HG03103 (cell line): ENCODE measurements at regions not wholly inside any gene's neighbourhood (a gene's known extent, or its start where the extent isn't known, plus 50 kb on each side); places are given as distances from the start of the nearest gene placed in this dataset.

Source experiments
- ATAC-seq: cut with Tn5 transposase; IDR thresholded peaks from one replicate; pipeline ENCODE4 v1.9.1; 2021; ENCODE audit warnings: low read depth; ENCODE audit not compliant: unreplicated experiment

DNA sequence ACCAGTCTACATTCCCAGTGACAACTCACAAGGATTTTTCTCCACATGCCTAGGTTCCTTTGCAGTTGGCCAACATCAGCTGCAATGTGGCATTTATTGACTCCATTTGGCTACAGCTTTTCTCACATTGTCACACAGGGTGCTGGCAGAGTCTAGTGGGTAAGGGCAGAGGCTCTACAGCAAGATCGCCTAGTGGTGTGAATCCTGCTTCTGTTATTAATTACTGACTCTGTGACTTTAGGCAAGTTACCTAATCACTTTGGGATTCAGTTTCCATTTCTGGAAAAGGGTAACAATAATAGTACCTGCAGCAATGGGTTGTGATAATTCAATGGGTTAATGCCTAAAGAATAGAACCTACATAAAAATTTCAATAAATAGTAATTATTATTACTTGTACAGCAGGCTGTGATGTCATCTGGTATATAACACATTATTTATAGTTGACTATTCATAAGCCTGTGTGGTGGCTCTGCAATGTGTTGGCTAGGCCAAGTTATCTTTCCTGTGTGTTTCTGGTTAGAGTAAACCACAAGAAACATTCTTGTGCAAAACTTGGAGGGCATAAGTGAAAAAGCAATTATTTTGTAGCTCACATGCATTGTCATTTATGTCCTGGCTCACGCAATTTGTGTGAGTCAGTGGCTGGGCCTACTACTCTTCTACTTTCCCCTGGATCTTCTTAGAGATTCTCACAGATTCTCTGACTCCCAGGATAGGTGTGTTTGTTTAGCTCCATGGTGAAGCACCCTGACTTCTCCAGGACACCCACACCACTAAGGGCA, 59.5 kb downstream of the PTGS2 start:
- ATAC-seq: no peak

DNA sequence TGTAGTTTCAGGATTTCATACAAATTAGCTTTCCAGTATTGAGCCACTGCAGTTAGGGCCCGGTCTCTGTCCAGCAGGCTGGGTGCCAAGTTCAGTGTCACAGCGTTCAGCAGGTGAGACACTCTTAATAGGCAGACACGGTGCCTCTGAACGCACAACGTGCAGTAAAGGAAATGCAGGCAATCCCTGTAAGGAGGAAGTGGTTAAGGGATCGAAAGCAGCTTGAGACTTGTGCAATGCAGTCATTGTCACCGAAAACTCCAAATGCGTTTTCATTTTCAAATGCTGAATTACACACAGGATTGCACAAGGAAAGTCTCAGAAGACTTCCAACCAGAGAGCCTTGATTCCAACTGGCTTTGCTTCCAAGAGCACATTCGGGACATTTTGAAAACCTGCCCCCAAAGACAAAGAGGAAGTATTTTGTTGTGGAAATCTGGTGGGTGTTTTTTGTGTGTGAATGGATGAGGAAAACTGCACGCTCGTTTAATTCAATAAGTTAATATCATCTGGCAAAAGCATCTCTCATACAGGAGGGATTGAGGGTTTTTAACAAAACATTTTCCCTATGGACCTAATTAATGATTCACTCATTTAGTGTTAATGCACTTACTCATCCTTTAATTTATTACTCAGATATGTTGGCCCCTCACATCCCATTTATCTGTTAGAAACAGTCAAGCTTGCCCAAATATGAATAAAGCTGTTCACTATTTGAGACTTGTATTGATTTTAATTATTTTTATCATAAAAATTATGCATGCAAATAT, 61.6 kb downstream of the PTGS2 start:
- peak; percentile 100 for ATAC-seq

DNA sequence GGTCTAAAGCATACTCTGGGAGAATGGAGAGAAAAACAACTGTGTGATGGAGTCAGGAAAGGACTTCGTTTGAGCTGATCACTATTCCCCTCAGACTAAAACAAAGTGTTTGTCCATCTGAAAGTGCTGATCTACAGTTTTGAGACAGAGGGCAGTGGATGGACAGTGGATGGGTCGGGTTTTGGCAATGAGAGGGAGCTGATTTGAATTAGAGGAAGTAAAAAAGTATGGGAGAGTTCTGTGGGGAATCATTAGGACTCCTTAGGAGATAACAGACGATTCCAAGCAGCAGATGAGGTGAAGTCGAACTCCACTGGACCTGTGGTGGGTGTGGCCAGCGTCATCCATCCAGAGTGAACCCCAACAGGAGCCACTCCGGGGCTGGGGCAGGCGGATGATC, 62.3 kb downstream of the PTGS2 start:
- peak; percentile 8 for ATAC-seq

DNA sequence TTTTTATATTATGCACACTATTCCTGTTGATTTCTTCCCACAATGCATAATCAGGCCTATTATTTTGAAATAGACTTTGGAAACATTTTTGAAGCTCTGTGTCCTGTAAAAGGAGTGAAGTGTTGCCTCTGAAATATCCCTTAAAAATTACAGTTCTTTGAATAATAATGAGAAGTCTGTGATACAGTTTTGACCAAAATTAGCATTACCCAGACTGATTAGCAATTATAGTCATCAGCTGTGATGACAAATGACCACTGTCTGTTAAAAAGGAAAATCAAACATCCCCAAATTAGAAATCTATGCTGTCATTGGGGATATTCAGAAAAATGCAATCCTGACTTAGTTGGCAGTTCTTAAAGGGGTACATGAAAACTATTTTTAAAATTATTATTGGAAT, 63.7 kb downstream of the PTGS2 start:
- ATAC-seq: no peak

DNA sequence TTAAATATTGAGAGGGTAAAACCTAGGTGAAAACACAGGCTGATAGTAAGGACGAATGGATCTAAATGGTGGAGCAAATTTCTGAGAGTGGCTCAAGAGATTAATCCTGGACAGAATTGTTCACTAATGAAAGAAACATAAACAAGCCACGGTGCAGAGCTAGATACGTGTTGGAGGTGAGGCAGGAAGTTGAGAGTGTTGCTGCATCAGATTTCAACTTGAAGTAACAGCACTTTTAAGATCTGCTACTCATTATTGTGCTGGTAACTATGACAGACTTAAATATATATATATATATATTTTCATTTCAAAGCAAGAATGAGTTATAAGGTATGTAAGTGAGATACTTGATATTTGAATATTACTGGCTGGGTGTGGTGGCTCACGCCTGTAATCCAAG, 64.9 kb downstream of the PTGS2 start:
- no peak for ATAC-seq

DNA sequence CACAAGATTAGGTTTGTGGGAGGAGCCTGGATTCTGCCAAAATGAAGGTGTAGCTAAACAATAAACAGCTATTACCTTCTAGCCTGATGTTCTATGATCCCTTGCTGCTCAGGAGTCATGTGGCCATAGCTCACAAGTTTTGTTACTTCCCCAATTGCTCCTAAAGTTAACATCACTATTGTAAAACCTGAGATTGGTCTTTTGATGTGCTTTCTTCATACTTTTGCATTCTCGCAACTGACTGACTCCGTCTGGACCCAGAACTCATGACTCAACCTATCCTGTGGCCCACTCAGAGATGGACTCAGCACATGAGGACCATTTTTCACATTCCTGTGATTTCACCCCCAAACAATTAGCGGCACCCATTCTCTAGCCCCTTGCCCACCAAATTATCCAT, 69.1 kb downstream of the PTGS2 start:
- no peak for ATAC-seq

DNA sequence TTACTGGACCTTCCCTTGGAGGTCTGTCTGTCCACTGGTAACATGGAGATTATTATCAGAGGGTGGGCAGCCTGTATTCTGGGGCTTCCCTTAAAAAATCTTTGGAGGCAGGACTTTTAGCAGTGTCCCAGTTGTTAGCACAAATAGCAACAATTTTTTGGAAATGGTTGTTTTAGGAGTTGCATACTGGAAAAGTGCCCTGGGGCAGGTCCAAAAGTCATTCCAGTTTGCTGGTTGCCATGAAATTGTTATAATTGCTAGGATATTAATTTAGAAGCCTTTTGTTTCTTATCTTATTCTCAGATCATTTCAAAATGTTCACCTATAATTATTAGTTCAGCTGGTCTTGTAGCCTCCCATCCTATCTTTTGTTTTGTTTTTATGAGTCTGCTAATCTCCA, 71.0 kb downstream of the PTGS2 start:
- ATAC-seq: no peak

DNA sequence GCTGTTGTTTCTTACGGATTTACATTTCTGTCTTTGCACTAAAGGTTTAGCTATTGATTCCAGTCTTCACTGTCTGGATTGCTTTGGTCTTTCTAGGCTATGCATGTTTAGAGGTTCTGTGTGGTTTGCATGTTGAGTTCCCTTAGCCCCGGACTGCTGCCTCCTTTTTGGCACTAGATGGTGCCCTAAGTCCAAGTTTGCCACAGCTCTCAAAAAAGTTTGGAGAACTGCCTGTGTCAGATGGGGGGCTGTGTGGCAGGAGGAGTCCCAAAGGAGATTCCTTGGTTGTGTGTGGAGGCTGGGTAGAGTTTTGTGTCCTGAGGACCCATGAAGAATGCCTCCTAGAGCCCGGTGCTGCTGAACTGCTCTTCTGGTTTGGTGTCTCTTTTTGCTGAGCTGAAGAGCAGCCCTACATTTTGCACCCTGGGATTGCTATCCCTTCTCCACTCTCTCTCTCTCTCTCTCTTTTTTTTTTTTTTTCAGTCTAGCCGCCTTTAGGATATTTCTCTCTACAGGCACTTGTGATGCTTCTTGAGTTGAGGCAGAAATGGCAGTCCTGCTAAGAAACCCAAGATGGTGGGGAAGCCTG, 74.4 kb downstream of the PTGS2 start:
- no peak for ATAC-seq

DNA sequence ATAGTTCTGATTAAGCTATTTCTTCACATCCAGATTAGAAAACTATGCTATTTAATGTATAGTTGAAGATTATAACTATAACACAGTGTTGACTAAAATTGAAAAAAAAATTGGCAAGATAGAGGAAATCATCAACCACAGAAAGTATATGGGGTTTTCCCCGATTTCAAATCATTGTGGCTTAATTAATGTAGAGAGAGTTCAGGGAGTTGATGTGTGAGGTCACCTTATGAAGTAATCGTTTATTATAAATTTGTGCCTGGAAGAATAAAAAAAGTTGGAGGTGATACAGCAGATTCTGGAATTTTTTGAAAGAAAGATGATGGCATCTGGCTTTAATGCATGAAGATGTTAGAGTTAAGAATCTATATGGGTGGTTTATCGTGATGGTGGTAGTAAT, 84.3 kb downstream of the PTGS2 start:
- ATAC-seq: no peak

DNA sequence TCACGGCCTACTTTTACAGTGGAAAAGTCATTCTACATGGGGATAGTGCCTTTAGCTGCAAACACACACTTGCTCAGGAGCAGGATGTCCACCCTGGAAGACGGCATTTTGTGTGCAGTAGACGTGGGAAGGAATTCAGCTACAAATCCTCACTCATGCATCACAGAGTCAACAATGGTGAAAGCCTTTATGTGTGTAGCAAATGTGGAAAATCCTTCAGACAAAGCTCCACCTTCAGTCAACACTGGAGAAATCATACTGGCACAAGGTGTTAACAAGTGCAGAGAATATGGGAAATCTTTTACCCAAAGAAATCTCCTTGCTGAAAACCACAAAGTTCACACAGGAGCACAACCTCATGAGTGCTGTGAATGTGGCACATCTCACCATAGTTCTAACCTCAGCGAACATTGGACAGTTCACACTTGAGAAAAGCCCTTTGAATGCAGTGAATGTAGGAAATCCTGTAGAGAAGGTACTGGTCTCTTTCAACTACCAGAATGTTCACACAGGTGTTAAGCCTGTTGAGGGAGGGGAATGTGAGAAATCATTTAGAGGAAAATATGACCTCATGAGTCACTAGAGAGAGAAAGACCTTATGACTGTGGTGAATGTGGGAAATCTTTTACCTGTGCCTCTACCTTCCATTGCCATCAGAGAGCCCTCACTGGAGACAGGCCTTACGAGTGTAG, 101.8 kb downstream of the PTGS2 start:
- ATAC-seq: no peak

DNA sequence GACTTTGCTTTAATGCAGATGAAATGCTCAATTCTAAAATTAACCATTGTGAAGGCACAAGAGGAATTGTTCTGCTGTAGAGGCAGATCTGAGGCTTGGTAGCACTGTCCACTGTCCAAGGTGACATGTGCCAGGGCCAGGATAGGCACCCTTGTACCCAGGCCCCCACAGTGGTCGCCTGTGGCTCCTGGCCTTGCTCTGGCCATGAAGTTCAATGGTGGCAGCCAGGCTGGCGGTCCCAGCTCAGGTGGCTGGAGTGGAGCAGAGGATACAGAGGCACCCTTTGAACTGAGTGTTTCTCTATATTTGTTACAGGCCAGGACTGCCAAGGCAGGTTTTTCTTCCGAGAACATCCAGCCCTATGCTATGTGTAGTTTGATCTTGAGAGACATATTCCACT, 102.6 kb downstream of the PTGS2 start:
- no peak for ATAC-seq

DNA sequence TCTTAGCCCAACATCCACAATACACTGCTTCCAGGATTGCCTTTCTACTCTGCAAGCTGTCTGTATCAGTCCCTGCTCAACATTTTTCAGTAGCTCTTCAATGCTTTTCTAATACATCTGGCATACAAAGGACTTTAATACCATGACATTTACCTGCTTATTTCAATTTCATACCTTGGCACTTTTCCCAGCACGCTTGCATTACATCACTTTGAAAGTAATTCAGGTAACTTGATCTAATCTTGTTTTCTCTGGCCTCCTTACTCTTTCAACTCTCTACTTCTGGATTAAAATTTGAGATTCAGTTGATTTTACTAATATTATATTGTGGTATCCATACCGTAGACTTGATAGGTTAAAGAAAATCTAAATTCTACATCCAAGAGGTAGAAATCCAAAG, 103.0 kb downstream of the PTGS2 start:
- no peak for ATAC-seq

DNA sequence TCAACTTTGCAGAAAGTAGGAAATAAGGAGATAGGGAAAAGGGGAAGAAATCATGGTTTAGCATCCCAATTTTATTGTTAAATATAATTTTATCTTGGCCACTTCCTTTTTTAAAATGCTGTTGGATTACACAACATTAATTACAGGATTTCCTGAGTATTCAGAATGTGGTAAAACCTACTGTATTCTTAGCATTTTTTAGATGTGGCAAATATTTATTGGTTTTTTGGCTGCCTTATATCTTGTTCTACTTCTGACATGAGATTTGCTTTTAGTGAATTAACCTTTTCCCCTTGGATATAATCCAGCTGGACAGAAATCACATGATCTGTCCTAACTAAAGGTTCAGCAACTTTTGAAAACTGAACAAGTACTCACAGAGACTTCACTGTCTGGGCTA, 104.9 kb downstream of the PTGS2 start:
- no peak for ATAC-seq

DNA sequence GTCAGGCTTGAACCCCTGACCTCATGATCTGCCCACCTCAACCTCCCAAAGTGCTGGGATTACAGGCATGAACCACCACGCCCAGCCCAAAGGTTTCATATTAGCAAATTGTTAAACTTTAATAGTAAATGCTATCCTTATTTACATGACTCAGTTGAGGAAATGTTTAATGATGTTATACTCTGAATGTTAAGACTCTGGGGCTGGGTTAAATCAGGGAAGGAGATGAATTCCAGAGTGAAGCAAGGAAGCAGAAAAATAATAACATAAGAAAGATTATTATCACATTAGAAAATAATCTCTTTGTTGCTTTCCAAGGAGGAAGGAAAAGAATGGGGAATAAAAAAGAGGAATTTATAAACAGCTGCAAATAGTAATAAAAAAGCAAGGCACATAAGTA, 105.3 kb downstream of the PTGS2 start:
- ATAC-seq: no peak

DNA sequence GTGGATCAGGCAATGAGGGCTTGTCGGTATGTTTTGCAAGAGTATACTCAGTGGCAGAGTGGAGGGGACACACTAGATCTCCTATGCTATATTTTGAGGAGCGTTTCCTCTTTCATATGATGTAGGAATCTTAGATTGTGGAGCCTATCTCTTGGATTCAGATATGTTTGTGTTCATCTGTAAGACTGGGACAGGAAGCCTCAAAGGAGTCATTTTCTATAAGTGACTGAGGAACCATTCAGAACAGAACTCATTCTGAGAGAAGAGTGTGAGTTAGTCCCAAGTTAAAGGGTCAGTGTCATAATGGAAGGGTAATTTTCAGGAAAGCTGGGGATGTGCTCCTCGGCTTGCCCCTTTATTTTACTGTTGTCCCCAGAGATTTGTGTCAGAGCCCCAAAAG, 107.7 kb downstream of the PTGS2 start:
- no peak for ATAC-seq

DNA sequence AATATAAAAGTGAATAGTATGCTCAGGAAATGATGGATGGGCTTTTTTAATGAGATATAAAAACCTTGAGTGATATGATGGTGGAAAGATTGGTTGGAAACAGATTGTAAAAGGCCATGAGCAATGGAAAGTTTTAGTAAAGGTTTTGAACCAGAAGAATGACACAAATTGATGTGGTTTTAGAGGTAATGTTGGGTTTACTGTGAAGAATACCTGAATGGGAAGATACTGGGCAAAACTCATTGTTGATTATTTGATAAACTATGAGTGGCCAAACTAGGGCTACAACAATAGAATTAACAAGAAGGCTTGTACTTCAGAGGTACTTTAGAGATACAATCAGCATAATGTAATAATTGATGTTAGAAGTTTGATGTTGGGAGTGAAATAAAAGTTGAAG, 108.5 kb downstream of the PTGS2 start:
- no peak for ATAC-seq

DNA sequence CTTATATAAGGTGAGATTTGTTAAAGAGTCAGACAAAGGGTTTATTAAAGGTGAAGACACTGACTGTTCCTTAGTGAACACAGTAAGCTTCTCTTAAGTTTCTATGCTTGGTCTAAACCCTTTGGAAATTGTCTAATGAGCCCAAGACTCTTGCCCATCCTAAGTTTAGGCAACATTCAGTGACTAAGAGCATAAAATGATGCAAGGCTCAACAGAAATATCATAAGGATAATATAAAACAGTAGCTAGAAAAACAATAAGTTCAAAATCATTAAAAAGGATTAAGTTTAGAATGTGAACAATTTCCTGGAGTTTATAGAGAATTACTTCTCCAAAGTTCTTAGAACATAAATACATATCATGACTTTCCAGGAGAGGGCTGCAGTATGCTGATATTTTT, 108.9 kb upstream of the PDC start:
- ATAC-seq: no peak

DNA sequence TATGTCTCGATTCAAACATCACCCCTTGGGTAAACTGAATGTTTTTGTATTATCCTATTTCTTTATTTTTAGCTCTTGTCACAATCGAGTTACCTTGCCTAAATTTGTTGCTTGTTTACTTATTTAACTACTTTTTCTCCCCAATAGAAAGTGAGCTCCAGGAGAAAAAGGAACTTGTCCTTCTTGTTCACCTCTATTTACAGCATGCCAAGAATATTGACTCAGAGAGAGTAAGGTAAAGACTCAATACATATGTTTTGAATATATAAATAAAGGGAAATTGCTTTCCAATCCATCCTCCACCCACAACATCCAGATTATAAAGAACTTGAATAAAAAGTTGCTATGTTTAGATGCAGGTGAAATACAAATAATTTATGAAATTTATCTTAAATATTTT, 107.3 kb upstream of the PDC start:
- ATAC-seq: no peak

DNA sequence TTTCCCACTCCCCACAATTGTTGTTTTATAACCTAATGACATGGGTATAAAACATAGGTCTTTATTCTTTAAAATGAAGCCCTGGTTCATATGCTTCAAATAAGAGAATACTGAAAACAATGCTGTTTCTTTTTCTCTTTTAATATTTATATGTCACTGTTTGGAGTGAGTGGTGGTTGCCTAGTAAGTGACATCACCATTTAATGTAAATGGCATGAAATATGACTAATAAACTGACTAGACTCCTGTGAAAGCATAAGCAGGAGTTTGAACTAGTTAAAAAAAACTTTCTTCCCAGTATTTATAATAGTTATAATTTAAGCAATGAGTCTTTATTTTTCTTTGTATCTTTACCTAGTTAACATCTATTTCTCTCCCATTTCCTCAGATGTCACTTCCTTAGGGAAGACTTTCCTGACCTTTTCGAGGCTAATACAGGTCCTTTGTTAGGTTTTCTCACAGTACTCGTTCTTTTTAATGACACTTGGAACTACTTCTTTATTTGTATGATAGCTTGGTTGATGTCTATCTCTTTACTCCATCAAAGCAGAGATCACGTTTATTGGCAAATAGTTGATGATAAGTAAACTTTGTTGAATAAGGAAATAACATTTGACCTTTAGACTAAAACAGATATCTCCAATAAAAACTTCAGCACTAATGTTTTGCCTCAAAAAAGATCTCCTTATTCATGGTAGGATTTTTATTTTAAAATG, 105.4 kb upstream of the PDC start:
- no peak for ATAC-seq

DNA sequence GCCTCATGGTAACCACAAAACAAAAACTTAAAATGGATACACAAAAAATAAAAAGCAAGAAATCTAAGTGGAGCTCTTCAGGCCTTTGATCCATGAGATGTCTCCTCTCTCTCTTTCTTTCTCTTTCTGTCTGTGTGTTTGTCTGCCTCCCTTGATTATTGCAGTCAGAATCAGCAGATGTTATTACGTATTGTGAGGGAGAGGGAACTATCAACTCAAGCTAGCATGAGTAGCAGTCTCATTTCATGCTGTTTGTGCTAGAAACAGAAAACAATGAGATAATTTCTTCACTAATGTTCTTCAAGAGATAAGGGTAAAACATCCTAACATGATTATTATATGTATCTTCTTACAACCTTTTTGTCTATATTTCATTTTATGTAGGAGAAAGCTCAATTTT, 103.7 kb upstream of the PDC start:
- ATAC-seq: no peak
